ENCODE measurements at regions not wholly inside any gene's neighbourhood (a gene's known extent, or its start where the extent isn't known, plus 50 kb on each side); places are given as distances from the start of the nearest gene placed in this dataset.

- no peak for TF ChIP-seq CTCF (IDR thresholded peaks at IDR 0.05)
- no peak for TF ChIP-seq POLR2A (IDR thresholded peaks at IDR 0.05)
These were observed 629.2 kb downstream of the KLHL13 start for GRCh38 chrX:117487421-117487820.
